HepG2 (cell line): ENCODE measurements at regions not wholly inside any gene's neighbourhood (a gene's known extent, or its start where the extent isn't known, plus 50 kb on each side); places are given as distances from the start of the nearest gene placed in this dataset.

Experiments
- ATAC-seq: fragments of 200-7000 bp; cut with Tn5 transposase; 3 replicates; pipeline ENCODE4 v1.9.1; 2020; ENCODE audit warnings: mild to moderate bottlenecking, moderate library complexity
- BruUV-seq: library from RNA; stranded (reverse); fragments of 400-500 nt; replicated peaks from 2 replicates; lab custom pipeline; 2021; lab: Mats Ljungman, UMichigan
- CTCF ChIA-PET: fragments of 300-600 bp; formaldehyde crosslinking; extraction: SDS; loops from one replicate; lab custom pipeline; 2021; ENCODE audit warnings: low total read pairs, inconsistent platforms, low intra/inter-chr PET ratio; lab: Yijun Ruan, JAX
- POLR2A ChIA-PET: fragments of 350-600 bp; sonication (Branson Sonifier 250); formaldehyde crosslinking; loops from one replicate; lab custom pipeline; 2020; ENCODE audit warnings: antibody characterized with exemption, inconsistent platforms; lab: Yijun Ruan, JAX
- DNase-seq: peaks from one replicate; pipeline ENCODE4 v3.0.0-alpha.2; 2015; ENCODE audit warnings: low spot score
- FAIRE-seq: peaks from 3 replicates; lab custom pipeline; 2011; peaks lifted over from hg19 to GRCh38; lab: Jason Lieb, UNC
- H2AFZ ChIP-seq: one replicate; pipeline ENCODE4 v1.6.1; 2011; ENCODE audit warnings: low read length, inconsistent platforms
- H3K27ac ChIP-seq: fragments of 300-600 bp; 3 replicates; pipeline ENCODE4 v1.8.0; 2011; ENCODE audit warnings: mixed run types, mild to moderate bottlenecking, mixed read lengths, low read length, inconsistent platforms; ENCODE audit not compliant: insufficient read depth; ENCODE audit errors: extremely low read length
- H3K27me3 ChIP-seq, 2 experiments: fragments of 200-600 bp in 1 of 2; 2 replicates in 1 of 2; 3 replicates in 1 of 2; pipeline versions ENCODE4 v1.6.0 to v1.8.0; 2011; ENCODE audit warnings: low read length in 2 of 2, mild to moderate bottlenecking in 2 of 2, moderate library complexity in 2 of 2, inconsistent platforms in 1 of 2; ENCODE audit not compliant: insufficient read depth in 2 of 2, control insufficient read depth in 1 of 2
- H3K36me3 ChIP-seq, 2 experiments: fragments of 200-600 bp in 1 of 2; replicated peaks in 1 of 2; 2 replicates in 1 of 2; 3 replicates in 1 of 2; pipeline versions ENCODE4 v1.5.1 to v1.8.0; 2011; ENCODE audit warnings: low read length in 2 of 2, inconsistent platforms in 1 of 2; ENCODE audit not compliant: insufficient read depth in 2 of 2, control insufficient read depth in 1 of 2
- H3K4me1 ChIP-seq: 2 replicates; pipeline ENCODE4 v1.5.1; 2012; ENCODE audit warnings: low read length, inconsistent platforms; ENCODE audit not compliant: insufficient read depth
- H3K4me2 ChIP-seq: 2 replicates; pipeline ENCODE4 v1.6.0; 2011; ENCODE audit warnings: low read depth, low read length, inconsistent platforms
- H3K4me3 ChIP-seq, 3 experiments: fragments of 200-600 bp in 1 of 3; sonication (generic), shearing (Covaris generic) in 1 of 3; replicated peaks in 1 of 3; 2 replicates each; pipeline ENCODE4 v1.5.1; 2011 to 2016; ENCODE audit warnings: low read length in 3 of 3, inconsistent platforms in 2 of 3, low read depth in 2 of 3, mild to moderate bottlenecking in 2 of 3, control low read depth in 1 of 3, mixed read lengths in 1 of 3; ENCODE audit not compliant: insufficient read depth in 1 of 3
- H3K79me2 ChIP-seq: one replicate; pipeline ENCODE4 v1.6.1; 2011; ENCODE audit warnings: low read length, inconsistent platforms; ENCODE audit not compliant: insufficient read depth
- H3K9ac ChIP-seq: 2 replicates; pipeline ENCODE4 v1.6.0; 2011; ENCODE audit warnings: mild to moderate bottlenecking, low read depth, low read length, inconsistent platforms; ENCODE audit not compliant: insufficient read depth
- H3K9me3 ChIP-seq: 2 replicates; pipeline ENCODE4 v1.5.1; 2012; ENCODE audit warnings: mild to moderate bottlenecking, low read length
- H4K20me1 ChIP-seq: 2 replicates; pipeline ENCODE4 v1.6.0; 2011; ENCODE audit warnings: inconsistent platforms, mild to moderate bottlenecking, low read length, moderate library complexity; ENCODE audit not compliant: insufficient read depth
- ARNTL ChIP-seq: sonication (generic); formaldehyde crosslinking; IDR thresholded peaks from 2 replicates; pipeline ENCODE4 v1.4.0; 2020; ENCODE audit warnings: mild to moderate bottlenecking, missing genetic modification reagents
- GZF1 ChIP-seq: sonication (generic); formaldehyde crosslinking; IDR thresholded peaks from 2 replicates; pipeline ENCODE4 v1.5.1; 2020; ENCODE audit warnings: mild to moderate bottlenecking, missing genetic modification reagents
- HOXA9 ChIP-seq: sonication (generic); formaldehyde crosslinking; IDR thresholded peaks from 2 replicates; pipeline ENCODE4 v1.8.1; 2022; ENCODE audit warnings: missing genetic modification reagents, mild to moderate bottlenecking, moderate library complexity, borderline replicate concordance
- KLF16 ChIP-seq, 2 experiments: sonication (generic) in 1 of 2; formaldehyde crosslinking in 1 of 2; IDR thresholded peaks; 2 replicates each; pipeline versions ENCODE4 v1.6.1 to v1.8.0; 2016 to 2023; ENCODE audit warnings: missing genetic modification reagents in 2 of 2, missing compliant biosample characterization in 1 of 2
- KLF6 ChIP-seq: IDR thresholded peaks from 2 replicates; pipeline ENCODE4 v1.8.0; 2016; ENCODE audit warnings: missing biosample characterization, missing genetic modification reagents
- MEIS1 ChIP-seq: sonication (generic); formaldehyde crosslinking; IDR thresholded peaks from 2 replicates; pipeline ENCODE4 v1.9.0; 2021; ENCODE audit warnings: mild to moderate bottlenecking, missing genetic modification reagents, moderate library complexity, borderline replicate concordance
- RCOR2 ChIP-seq: IDR thresholded peaks from 2 replicates; pipeline ENCODE4 v1.6.1; 2016; ENCODE audit warnings: missing biosample characterization, missing genetic modification reagents
- TAF1 ChIP-seq: sonication (generic); formaldehyde crosslinking; IDR thresholded peaks from 2 replicates; pipeline ENCODE4 v1.4.0; 2020; ENCODE audit warnings: missing genetic modification reagents
- ZBTB42 ChIP-seq: sonication (generic); formaldehyde crosslinking; IDR thresholded peaks from 2 replicates; pipeline ENCODE4 v1.5.0; 2020; ENCODE audit warnings: mild to moderate bottlenecking, missing genetic modification reagents
- ZNF337 ChIP-seq: sonication (generic); formaldehyde crosslinking; IDR thresholded peaks from 2 replicates; pipeline ENCODE4 v1.5.1; 2020; ENCODE audit warnings: missing genetic modification reagents, low read depth, mild to moderate bottlenecking, borderline replicate concordance
- WGBS: methylation state at CpG from one replicate; pipeline ENCODE4 v1.1.6; 2017; ENCODE audit warnings: low lambda C conversion rate; 5-methylcytosine and 5-hydroxymethylcytosine counted together
- in situ Hi-C: cut with HindIII; loops from 2 replicates; pipeline ENCODE4 v1.10.0; 2017; ENCODE audit warnings: low pct_unique_long_range_greater_than_20kb; ENCODE audit not compliant: extremely low pct_ligation_motif_present
- intact Hi-C: fragments of 100-400 bp; cut with micrococcal nuclease; formaldehyde crosslinking; loops from one replicate; pipeline ENCODE4 v1.10.0; 2022; ENCODE audit not compliant: unreplicated experiment
- TF ChIP-seq, protein P1 (sequence below): IDR thresholded peaks from 2 replicates; pipeline ENCODE4 v1.6.1; 2016; ENCODE audit warnings: missing biosample characterization, missing genetic modification reagents, low read depth

DNA sequence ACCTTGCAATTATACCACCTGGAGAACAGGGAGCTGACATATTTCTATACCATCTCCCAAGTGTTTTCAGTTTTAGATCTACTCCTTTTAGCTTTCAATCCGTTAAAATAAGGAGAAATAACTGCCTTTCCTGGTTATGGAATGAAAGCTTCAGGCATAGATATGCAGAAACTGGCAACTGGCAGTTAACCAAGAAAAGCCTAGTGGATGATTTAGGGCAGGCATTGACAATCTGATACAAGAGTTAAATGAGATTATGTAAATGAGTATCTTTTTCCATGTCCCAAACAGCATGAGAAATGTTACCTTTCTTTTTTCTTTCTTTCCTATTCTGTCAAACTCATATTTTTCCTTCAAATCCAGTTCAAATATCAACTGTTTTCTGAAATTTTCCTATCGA is 689.1 kb upstream of the DPPA4 start:
- H2AFZ ChIP-seq = no peak overlapping the region
- no peak overlapping the region for H3K27ac ChIP-seq
- CTCF ChIA-PET = no interaction called here
- peaks cover 36% of the 10 kb centered on the region for H3K9me3 ChIP-seq
- no peak overlapping the region for H3K4me3 ChIP-seq
- BruUV-seq = no TSS peak
- no peaks in the 10 kb centered on the region for H3K36me3 ChIP-seq
- no peak overlapping the region for H3K9ac ChIP-seq
- intact Hi-C loops = no loop called here
- no peak for TF ChIP-seq KLF6
- no peak for TF ChIP-seq ZBTB42 (CRISPR knock-in tag)
- TF ChIP-seq GZF1 (CRISPR knock-in tag) = no peak
- TF ChIP-seq, protein P1, sequence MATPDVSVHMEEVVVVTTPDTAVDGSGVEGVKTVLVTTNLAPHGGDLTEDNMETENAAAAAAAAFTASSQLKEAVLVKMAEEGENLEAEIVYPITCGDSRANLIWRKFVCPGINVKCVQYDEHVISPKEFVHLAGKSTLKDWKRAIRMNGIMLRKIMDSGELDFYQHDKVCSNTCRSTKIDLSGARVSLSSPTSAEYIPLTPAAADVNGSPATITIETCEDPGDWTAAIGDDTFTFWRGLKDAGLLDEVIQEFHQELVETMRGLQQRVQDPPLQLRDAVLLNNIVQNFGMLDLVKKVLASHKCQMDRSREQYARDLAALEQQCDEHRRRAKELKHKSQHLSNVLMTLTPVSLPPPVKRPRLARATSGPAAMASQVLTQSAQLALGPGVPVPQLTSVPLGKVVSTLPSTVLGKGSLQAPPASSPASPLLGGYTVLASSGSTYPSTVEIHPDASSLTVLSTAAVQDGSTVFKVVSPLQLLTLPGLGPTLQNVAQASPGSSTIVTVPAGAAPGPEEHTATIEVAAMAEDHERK = no peak
- TF ChIP-seq RCOR2 (CRISPR knock-in tag) = no peak
- no peak for TF ChIP-seq ARNTL
- TF ChIP-seq HOXA9 (CRISPR knock-in tag) = no peak
- no peak for TF ChIP-seq MEIS1 (CRISPR knock-in tag)
- TF ChIP-seq TAF1 (CRISPR knock-in tag) = no peak
- TF ChIP-seq KLF16 (CRISPR knock-in tag; IDR thresholded peaks at IDR 0.05) = no peak
- no peak for TF ChIP-seq ZNF337 (CRISPR knock-in tag)
- TF ChIP-seq, all 625 proteins: peak for 0
- H3K79me2 ChIP-seq = no peaks in the 10 kb centered on the region
- no peaks in the 10 kb centered on the region for H3K4me1 ChIP-seq
- no peaks in the 10 kb centered on the region for H4K20me1 ChIP-seq
- no peak for DNase-seq
- H3K27me3 ChIP-seq = no peaks in the 10 kb centered on the region; a peak in 1 of 5 replicates
- FAIRE-seq = no peak
- ATAC-seq = no peak
- 4% methylated on average over 2 of the region's 2 CpGs for WGBS
- POLR2A ChIA-PET = no interaction called here
- no peak overlapping the region for H3K4me2 ChIP-seq
- in situ Hi-C loops = no loop called here
